ENCODE measurements at regions not wholly inside any gene's neighbourhood (a gene's known extent, or its start where the extent isn't known, plus 50 kb on each side); places are given as distances from the start of the nearest gene placed in this dataset.

GRCh38 chr13:73397496-73398305, 338.9 kb downstream of the KLF5 start (continued):
- TF ChIP-seq TEAD1 (CRISPR knock-in tag; IDR thresholded peaks at IDR 0.05), result no peak
- TF ChIP-seq HMGA2 (CRISPR knock-in tag; IDR thresholded peaks at IDR 0.05), result no peak

GRCh38 chr13:73394066-73394465, 335.3 kb downstream of the KLF5 start:
- CTCF ChIA-PET, result no interaction called here
- no peaks in the 10 kb centered on the region for H3K27me3 Mint-ChIP-seq (ENCODE audit: low read depth)
- TF ChIP-seq USF2 (CRISPR knock-in tag; IDR thresholded peaks at IDR 0.05) (no peak), NR3C1 (CRISPR knock-in tag; conservative IDR thresholded peaks at IDR 0.05; ENCODE audit: low read depth) (no peak), E2F4 (CRISPR knock-in tag; IDR thresholded peaks at IDR 0.05; ENCODE audit: borderline replicate concordance, low read depth) (no peak), AFF4 (CRISPR knock-in tag; IDR thresholded peaks at IDR 0.05; ENCODE audit: borderline replicate concordance) (no peak), PREB (CRISPR knock-in tag; IDR thresholded peaks at IDR 0.05; ENCODE audit: borderline replicate concordance) (no peak), MLX (CRISPR knock-in tag; IDR thresholded peaks at IDR 0.05) (no peak), NR2C2 (CRISPR knock-in tag; IDR thresholded peaks at IDR 0.05) (no peak)
- DNase-seq (ENCODE audit: low spot score) (no peak), ATAC-seq (no peak)
- peaks cover 21% of the 10 kb centered on the region for H3K9me3 Mint-ChIP-seq
- POLR2A ChIA-PET, result no interaction called here
- H3K4me1 Mint-ChIP-seq, result peaks cover 16% of the 10 kb centered on the region
- H3K27ac Mint-ChIP-seq, result no peak overlapping the region
- H3K36me3 Mint-ChIP-seq, result no peaks in the 10 kb centered on the region
- H3K4me3 Mint-ChIP-seq, result no peak overlapping the region

- Mint-ChIP-seq H3K27ac (no peak overlapping the region), H3K4me3 (no peak overlapping the region), H3K9me3 (peaks cover 27% of the 10 kb centered on the region), H3K36me3 (no peaks in the 10 kb centered on the region), H3K4me1 (no peaks in the 10 kb centered on the region), H3K27me3 (ENCODE audit: low read depth) (no peaks in the 10 kb centered on the region)
- ATAC-seq (no peak), DNase-seq (ENCODE audit: low spot score) (no peak)
- TF ChIP-seq ATF3 (CRISPR knock-in tag; conservative IDR thresholded peaks at IDR 0.05) (no peak), EMX1 (CRISPR knock-in tag; IDR thresholded peaks at IDR 0.05) (no peak), RELA (CRISPR knock-in tag; IDR thresholded peaks at IDR 0.05; ENCODE audit: borderline replicate concordance) (no peak), AR (CRISPR knock-in tag; IDR thresholded peaks at IDR 0.05) (no peak), HMGXB4 (CRISPR knock-in tag; IDR thresholded peaks at IDR 0.05) (no peak), MYBL2 (CRISPR knock-in tag; IDR thresholded peaks at IDR 0.05) (no peak), FOXK1 (CRISPR knock-in tag; IDR thresholded peaks at IDR 0.05) (no peak), USF1 (CRISPR knock-in tag; IDR thresholded peaks at IDR 0.05) (no peak), CBFB (CRISPR knock-in tag; IDR thresholded peaks at IDR 0.05; ENCODE audit: low read depth) (no peak)
- CTCF ChIA-PET, result no interaction called here
- POLR2A ChIA-PET, result interaction anchor here (0.7 kb wide), 1 partner anchor 116 kb away, joined by 4 read pairs; no protein-coding TSS in a partner anchor
Observed at GRCh38 chr13:73390100-73390499, 331.3 kb downstream of the KLF5 start.

Data from WTC11 (cell line).